Cardiac fibroblast (primary cell): ENCODE measurements at regions not wholly inside any gene's neighbourhood (a gene's known extent, or its start where the extent isn't known, plus 50 kb on each side); places are given as distances from the start of the nearest gene placed in this dataset.
A peak's percentile ranks its signal among the peaks of the same experiment; 100 is the strongest.

Experiments
- DNase-seq, 2 donors: peaks; one replicate each; pipeline versions ENCODE4 v3.0.0 to v3.0.0-alpha.2; 2010; ENCODE audit warnings: low read depth in 2 of 2
- H3K4me3 ChIP-seq, 2 donors: replicated peaks in 1 of 2; 1 replicate in 1 of 2; 2 replicates in 1 of 2; pipeline ENCODE4 v1.5.1; 2011; ENCODE audit warnings: low read depth in 2 of 2, low read length in 2 of 2, mild to moderate bottlenecking in 2 of 2, moderate library complexity in 1 of 2
- CTCF ChIP-seq: IDR thresholded peaks from one replicate; pipeline ENCODE4 v1.5.1; 2011; ENCODE audit warnings: low read depth, mild to moderate bottlenecking, low read length, inconsistent platforms

- no peak for TF ChIP-seq CTCF
- no peak overlapping the region for H3K4me3 ChIP-seq
- DNase-seq, result peak in 1 of 2 donors; percentile 52
These were observed 179.3 kb upstream of the CIBAR2 start for GRCh38 chr16:85291302-85292148.

- DNase-seq, result no peak
- no peak overlapping the region for H3K4me3 ChIP-seq
- no peak for TF ChIP-seq CTCF
These were observed 181.2 kb upstream of the CIBAR2 start for GRCh38 chr16:85293458-85293857.

GRCh38 chr16:85293904-85294642 lies 181.8 kb upstream of the CIBAR2 start:
- no peak for TF ChIP-seq CTCF
- H3K4me3 ChIP-seq, result no peak overlapping the region
- DNase-seq, result no peak

- TF ChIP-seq CTCF, result no peak
- DNase-seq, result no peak
- no peak overlapping the region for H3K4me3 ChIP-seq
These were observed 182.7 kb upstream of the CIBAR2 start for GRCh38 chr16:85294810-85295508.

GRCh38 chr16:85296859-85297660 lies 184.8 kb upstream of the CIBAR2 start:
- no peak overlapping the region for H3K4me3 ChIP-seq
- peak; percentile 85 for TF ChIP-seq CTCF
- DNase-seq, result peak; percentile 27 to 36

- no peak for TF ChIP-seq CTCF
- no peak overlapping the region for H3K4me3 ChIP-seq
- no peak for DNase-seq
These were observed 185.6 kb upstream of the CIBAR2 start for GRCh38 chr16:85297881-85298280.
